ENCODE measurements at regions not wholly inside any gene's neighbourhood (a gene's known extent, or its start where the extent isn't known, plus 50 kb on each side); places are given as distances from the start of the nearest gene placed in this dataset.

GRCh38 chr19:21612403-21612872 lies 107.0 kb downstream of the ZNF429 start:
- intact Hi-C loops (cut with micrococcal nuclease; ENCODE audit: unreplicated experiment), result no loop called here
- Histone ChIP-seq H3K9me2 (ENCODE audit: insufficient read depth) (no peaks in the 10 kb centered on the region), H3K9me3 (ENCODE audit: insufficient read depth, low read depth) (no peaks in the 10 kb centered on the region), H3K4me3 (no peak overlapping the region), H2AFZ (no peak overlapping the region), H3F3A (ENCODE audit: insufficient read depth, low read depth) (no peaks in the 10 kb centered on the region), H4K20me1 (ENCODE audit: insufficient read depth) (no peaks in the 10 kb centered on the region), H3K27me3 (ENCODE audit: insufficient read depth, low read depth) (no peaks in the 10 kb centered on the region), H3K4me1 (replicated peaks; ENCODE audit: insufficient read depth) (no peaks in the 10 kb centered on the region), H3K79me2 (ENCODE audit: low read depth) (no peaks in the 10 kb centered on the region), H3K4me2 (no peak overlapping the region), H3K27ac (no peak overlapping the region), H3K36me3 (ENCODE audit: low read depth) (no peaks in the 10 kb centered on the region)
- no peak for DNase-seq
- POLR2A ChIA-PET (ENCODE audit: unreplicated experiment), result no interaction called here
- CTCF ChIA-PET, result no interaction called here
- TF ChIP-seq EZH2 (IDR thresholded peaks at IDR 0.05; ENCODE audit: low read depth) (no peak), CTCF (conservative IDR thresholded peaks at IDR 0.05) (no peak)
- no TSS peak for BruUV-seq (replicated peaks)

DNA sequence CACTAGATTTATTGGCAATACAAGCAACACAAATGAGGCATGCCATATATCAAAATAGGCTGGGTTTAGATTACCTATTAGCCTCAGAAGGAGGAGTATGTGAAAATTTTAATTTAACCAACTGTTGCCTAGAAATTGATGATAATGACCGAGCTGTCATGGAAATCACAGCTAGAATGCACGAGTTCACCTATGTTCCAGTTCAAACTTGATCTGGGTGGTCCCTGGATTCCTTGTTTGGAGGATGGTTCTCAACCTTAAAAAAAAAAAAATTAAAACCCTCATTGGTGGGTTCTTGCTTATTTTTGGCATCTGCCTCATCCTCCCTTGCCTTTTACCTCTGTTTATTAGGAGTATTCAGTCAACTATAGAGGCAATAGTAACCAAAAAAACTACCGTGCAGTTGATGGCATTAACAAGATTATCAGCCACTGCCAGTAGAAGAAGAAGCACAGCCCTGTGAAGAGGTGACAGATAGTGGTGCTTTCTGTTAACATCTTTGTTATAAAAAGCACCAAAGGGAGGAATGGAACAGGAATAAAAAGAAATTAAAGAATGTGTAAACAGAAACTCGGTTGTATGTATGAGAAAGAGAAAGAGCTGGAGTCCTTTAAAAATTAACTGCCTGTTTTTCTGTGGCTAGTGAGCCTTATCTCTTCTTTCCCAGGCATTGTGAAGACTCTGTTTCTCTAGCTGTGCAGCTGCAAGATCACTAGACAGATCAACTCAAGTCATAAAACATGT lies 106.4 kb downstream of the ZNF429 start:
- no peaks in the 10 kb centered on the region for H4K20me1 ChIP-seq (ENCODE audit: insufficient read depth)
- H3F3A ChIP-seq (ENCODE audit: insufficient read depth, low read depth), result no peaks in the 10 kb centered on the region
- no TSS peak for BruUV-seq (replicated peaks)
- H3K27ac ChIP-seq, result no peak overlapping the region
- H3K4me1 ChIP-seq (replicated peaks; ENCODE audit: insufficient read depth), result no peaks in the 10 kb centered on the region
- TF ChIP-seq EZH2 (IDR thresholded peaks at IDR 0.05; ENCODE audit: low read depth) (no peak), CTCF (conservative IDR thresholded peaks at IDR 0.05) (no peak)
- H3K9me2 ChIP-seq (ENCODE audit: insufficient read depth), result no peaks in the 10 kb centered on the region
- no peak overlapping the region for H3K4me3 ChIP-seq
- no peaks in the 10 kb centered on the region for H3K36me3 ChIP-seq (ENCODE audit: low read depth)
- no peak for DNase-seq
- ChIA-PET POLR2A (ENCODE audit: unreplicated experiment) (no interaction called here), CTCF (no interaction called here)
- intact Hi-C loops (cut with micrococcal nuclease; ENCODE audit: unreplicated experiment), result no loop called here
- no peaks in the 10 kb centered on the region for H3K79me2 ChIP-seq (ENCODE audit: low read depth)
- H3K27me3 ChIP-seq (ENCODE audit: insufficient read depth, low read depth), result no peaks in the 10 kb centered on the region
- no peaks in the 10 kb centered on the region for H3K9me3 ChIP-seq (ENCODE audit: insufficient read depth, low read depth)
- no peak overlapping the region for H2AFZ ChIP-seq
- H3K4me2 ChIP-seq, result no peak overlapping the region

DNA sequence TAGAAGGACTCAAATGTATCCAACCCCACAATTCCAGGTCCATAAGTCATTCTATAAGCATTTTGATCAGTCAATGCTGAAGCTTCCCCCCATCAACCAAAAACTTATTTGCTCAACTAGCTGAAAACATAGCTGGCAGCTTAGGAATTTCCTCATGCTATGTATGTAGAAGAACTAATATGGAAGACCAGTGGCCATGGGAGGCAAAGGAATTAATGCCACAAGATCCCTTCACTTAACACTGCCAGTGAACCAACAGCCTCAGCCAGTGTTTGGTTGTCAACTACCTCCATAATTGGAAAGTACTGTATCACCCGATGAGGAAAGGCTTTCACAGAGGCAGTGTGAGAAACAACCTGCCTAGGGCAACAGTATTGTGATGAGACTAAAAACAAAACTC lies 105.4 kb downstream of the ZNF429 start:
- H3K4me1 ChIP-seq (replicated peaks; ENCODE audit: insufficient read depth), result no peaks in the 10 kb centered on the region
- H3K9me2 ChIP-seq (ENCODE audit: insufficient read depth), result no peaks in the 10 kb centered on the region

More for the DNA sequence above, 105.4 kb downstream of the ZNF429 start:
- H3K27me3 ChIP-seq (ENCODE audit: insufficient read depth, low read depth), result no peaks in the 10 kb centered on the region
- CTCF ChIA-PET, result no interaction called here
- no peaks in the 10 kb centered on the region for H3K36me3 ChIP-seq (ENCODE audit: low read depth)
- no peaks in the 10 kb centered on the region for H3K9me3 ChIP-seq (ENCODE audit: insufficient read depth, low read depth)
- no peak for DNase-seq
- no peak overlapping the region for H3K4me2 ChIP-seq
- H3K4me3 ChIP-seq, result no peak overlapping the region
- POLR2A ChIA-PET (ENCODE audit: unreplicated experiment), result no interaction called here
- intact Hi-C loops (cut with micrococcal nuclease; ENCODE audit: unreplicated experiment), result no loop called here
- no peak overlapping the region for H2AFZ ChIP-seq
- no TSS peak for BruUV-seq (replicated peaks)
- H4K20me1 ChIP-seq (ENCODE audit: insufficient read depth), result no peaks in the 10 kb centered on the region
- no peak overlapping the region for H3K27ac ChIP-seq
- H3K79me2 ChIP-seq (ENCODE audit: low read depth), result no peaks in the 10 kb centered on the region
- H3F3A ChIP-seq (ENCODE audit: insufficient read depth, low read depth), result no peaks in the 10 kb centered on the region
- no peak for TF ChIP-seq EZH2 (IDR thresholded peaks at IDR 0.05; ENCODE audit: low read depth)
- no peak for TF ChIP-seq CTCF (conservative IDR thresholded peaks at IDR 0.05)

Data from PC-9 (cell line).